ENCODE measurements at regions not wholly inside any gene's neighbourhood (a gene's known extent, or its start where the extent isn't known, plus 50 kb on each side); places are given as distances from the start of the nearest gene placed in this dataset.

DNA sequence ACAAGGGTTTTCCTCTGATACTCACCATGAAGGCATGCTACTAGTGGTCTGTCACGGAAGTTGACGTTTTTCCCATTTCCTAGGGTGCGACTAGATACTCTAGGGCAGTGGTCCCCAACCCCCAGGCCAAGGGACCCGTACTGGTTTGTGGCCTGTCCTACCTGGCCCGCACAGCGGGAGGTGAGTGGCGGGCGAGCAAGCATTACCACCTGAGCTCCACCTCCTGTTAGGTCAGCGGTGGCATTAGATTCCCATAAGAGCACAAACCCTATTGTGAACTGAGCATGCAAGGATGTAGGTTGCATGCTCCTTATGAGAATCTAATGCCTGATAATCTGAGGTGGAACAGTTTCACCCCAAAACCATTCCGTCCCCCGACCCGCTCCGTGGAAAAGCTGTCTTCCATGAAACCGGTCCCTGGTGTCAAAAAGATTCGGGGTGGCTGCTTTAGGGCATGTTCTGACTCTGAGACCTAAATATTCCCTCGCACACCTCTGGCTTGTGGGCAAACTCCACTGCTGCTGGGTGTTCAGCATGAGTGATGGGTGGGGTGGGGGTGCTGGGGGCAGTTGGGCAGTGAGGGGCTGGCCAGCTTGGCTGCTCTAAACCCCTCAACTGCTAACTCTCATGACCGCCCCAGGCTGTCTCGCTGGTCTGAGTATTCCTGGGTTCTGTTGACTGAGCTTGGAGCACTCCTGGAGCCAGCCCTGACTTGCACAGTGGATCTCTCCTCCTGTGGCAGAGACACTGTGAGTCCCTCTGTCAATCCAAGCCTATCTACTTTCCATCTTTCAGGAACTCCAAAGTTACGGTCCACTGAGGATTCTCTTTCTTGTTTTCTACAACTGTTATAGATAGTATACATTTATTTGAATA lies 78.3 kb upstream of the NEK6 start:
- Histone ChIP-seq H3K36me3 (no peaks in the 10 kb centered on the region), H3K4me3 (ENCODE audit: low read depth, low read length) (no peak overlapping the region), H3K27ac (no peak overlapping the region), H3K27me3 (ENCODE audit: insufficient read depth, low read depth, severe bottlenecking) (no peaks in the 10 kb centered on the region), H3K9me3 (ENCODE audit: severe bottlenecking) (no peaks in the 10 kb centered on the region)
- no peak for TF ChIP-seq CTCF (IDR thresholded peaks at IDR 0.05; ENCODE audit: low read depth, low read length)
- DNase-seq = no peak

GRCh38 chr9:124180557-124180956 lies 77.2 kb upstream of the NEK6 start:
- Histone ChIP-seq H3K36me3 (no peaks in the 10 kb centered on the region), H3K4me3 (ENCODE audit: low read depth, low read length) (no peak overlapping the region), H3K27me3 (ENCODE audit: insufficient read depth, low read depth, severe bottlenecking) (no peaks in the 10 kb centered on the region), H3K27ac (no peak overlapping the region), H3K9me3 (ENCODE audit: severe bottlenecking) (no peaks in the 10 kb centered on the region)
- TF ChIP-seq CTCF (IDR thresholded peaks at IDR 0.05; ENCODE audit: low read depth, low read length) = no peak
- no peak for DNase-seq

GRCh38 chr9:124182741-124183140 lies 75.0 kb upstream of the NEK6 start:
- H3K9me3 ChIP-seq (ENCODE audit: severe bottlenecking) = no peaks in the 10 kb centered on the region
- H3K27me3 ChIP-seq (ENCODE audit: insufficient read depth, low read depth, severe bottlenecking) = no peaks in the 10 kb centered on the region
- no peak for DNase-seq
- TF ChIP-seq CTCF (IDR thresholded peaks at IDR 0.05; ENCODE audit: low read depth, low read length) = no peak
- no peak overlapping the region for H3K27ac ChIP-seq
- no peaks in the 10 kb centered on the region for H3K36me3 ChIP-seq
- H3K4me3 ChIP-seq (ENCODE audit: low read depth, low read length) = no peak overlapping the region

DNA sequence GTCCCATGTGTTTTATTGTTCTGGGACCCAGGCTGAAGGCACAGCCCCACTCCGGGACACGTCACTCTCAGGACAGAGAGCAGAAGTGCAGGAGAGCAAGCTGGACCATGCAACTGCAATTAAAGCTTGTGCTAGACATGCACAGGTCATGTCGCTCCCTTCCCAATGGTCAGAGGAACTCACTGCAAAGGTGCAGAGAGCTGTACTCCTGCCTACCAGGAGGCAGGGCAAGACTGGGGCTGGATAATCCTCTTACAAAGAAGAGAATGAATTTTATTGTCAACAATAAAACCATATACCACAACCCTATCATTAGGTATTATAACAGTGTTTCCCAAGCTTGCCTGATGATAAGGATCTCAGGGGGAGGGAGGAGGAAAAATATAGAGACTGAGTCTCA lies 74.0 kb upstream of the NEK6 start:
- H3K4me3 ChIP-seq (ENCODE audit: low read depth, low read length) = no peak overlapping the region
- H3K36me3 ChIP-seq = no peaks in the 10 kb centered on the region
- DNase-seq = no peak
- no peak for TF ChIP-seq CTCF (IDR thresholded peaks at IDR 0.05; ENCODE audit: low read depth, low read length)
- no peak overlapping the region for H3K27ac ChIP-seq
- no peaks in the 10 kb centered on the region for H3K9me3 ChIP-seq (ENCODE audit: severe bottlenecking)
- no peaks in the 10 kb centered on the region for H3K27me3 ChIP-seq (ENCODE audit: insufficient read depth, low read depth, severe bottlenecking)

DNA sequence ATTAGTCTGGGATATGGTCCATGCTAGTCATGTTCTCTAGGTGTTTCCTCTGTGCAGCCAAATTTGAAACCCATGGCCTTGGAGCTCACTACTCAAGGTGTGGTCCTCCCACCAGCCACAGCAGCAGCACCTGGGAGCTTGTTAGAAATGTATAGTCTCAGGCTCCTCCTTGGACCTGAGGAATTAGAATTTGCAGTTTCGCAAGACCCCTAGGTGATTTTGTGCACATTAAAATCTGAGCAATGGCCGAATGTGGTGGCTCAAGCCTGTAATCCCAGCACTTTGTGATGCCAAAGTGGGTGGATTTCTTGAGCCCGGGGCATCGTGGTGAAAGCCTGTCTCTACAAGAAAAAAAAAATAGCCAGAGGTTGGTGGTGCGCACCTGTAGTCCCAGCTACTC lies 72.3 kb upstream of the NEK6 start:
- TF ChIP-seq CTCF (IDR thresholded peaks at IDR 0.05; ENCODE audit: low read depth, low read length) = no peak
- no peaks in the 10 kb centered on the region for H3K9me3 ChIP-seq (ENCODE audit: severe bottlenecking)
- no peak overlapping the region for H3K27ac ChIP-seq
- no peak overlapping the region for H3K4me3 ChIP-seq (ENCODE audit: low read depth, low read length)
- DNase-seq = no peak
- H3K27me3 ChIP-seq (ENCODE audit: insufficient read depth, low read depth, severe bottlenecking) = no peaks in the 10 kb centered on the region
- no peaks in the 10 kb centered on the region for H3K36me3 ChIP-seq

GRCh38 chr9:124187311-124187710 lies 70.4 kb upstream of the NEK6 start:
- H3K27me3 ChIP-seq (ENCODE audit: insufficient read depth, low read depth, severe bottlenecking) = no peaks in the 10 kb centered on the region
- H3K27ac ChIP-seq = no peak overlapping the region
- no peak for TF ChIP-seq CTCF (IDR thresholded peaks at IDR 0.05; ENCODE audit: low read depth, low read length)
- no peaks in the 10 kb centered on the region for H3K9me3 ChIP-seq (ENCODE audit: severe bottlenecking)
- no peaks in the 10 kb centered on the region for H3K36me3 ChIP-seq
- no peak for DNase-seq
- H3K4me3 ChIP-seq (ENCODE audit: low read depth, low read length) = no peak overlapping the region
